Activated naive CD4-positive, alpha-beta T cell treated with Interleukin-2 at 50 U/mL for 16 hours (primary cell): ENCODE measurements at regions not wholly inside any gene's neighbourhood (a gene's known extent, or its start where the extent isn't known, plus 50 kb on each side); places are given as distances from the start of the nearest gene placed in this dataset.

Experiments
- DNase-seq: peaks from one replicate; pipeline ENCODE4 v3.0.0-alpha.2; 2020

- DNase-seq: no peak
These were observed 54.4 kb downstream of the UNCX start for GRCh38 chr7:1286946-1287645.

GRCh38 chr7:1287752-1288201 lies 55.1 kb downstream of the UNCX start:
- no peak for DNase-seq

GRCh38 chr7:1288390-1288995 lies 55.8 kb downstream of the UNCX start:
- DNase-seq: no peak

GRCh38 chr7:1288996-1289551 lies 56.4 kb downstream of the UNCX start:
- DNase-seq: no peak

- no peak for DNase-seq
These were observed 57.0 kb downstream of the UNCX start for GRCh38 chr7:1289666-1290025.

GRCh38 chr7:1290026-1290678 lies 57.5 kb downstream of the UNCX start:
- DNase-seq: peak; percentile 11

GRCh38 chr7:1290679-1291356 lies 58.1 kb downstream of the UNCX start:
- no peak for DNase-seq

- DNase-seq: no peak
These were observed 58.7 kb downstream of the UNCX start for GRCh38 chr7:1291357-1291689.

GRCh38 chr7:1291845-1292765 lies 59.4 kb downstream of the UNCX start:
- no peak for DNase-seq

GRCh38 chr7:1292972-1293830 lies 60.5 kb downstream of the UNCX start:
- no peak for DNase-seq

GRCh38 chr7:1293950-1294411 lies 61.3 kb downstream of the UNCX start:
- no peak for DNase-seq

- DNase-seq: no peak
These were observed 63.2 kb downstream of the UNCX start for GRCh38 chr7:1295776-1296355.

- DNase-seq: no peak
These were observed 63.8 kb downstream of the UNCX start for GRCh38 chr7:1296356-1296981.

GRCh38 chr7:1297017-1297960 lies 64.6 kb downstream of the UNCX start:
- DNase-seq: no peak

GRCh38 chr7:1298051-1298930 lies 65.6 kb downstream of the UNCX start:
- DNase-seq: no peak

- no peak for DNase-seq
These were observed 66.5 kb downstream of the UNCX start for GRCh38 chr7:1298931-1299885.

GRCh38 chr7:1300206-1300605 lies 67.5 kb downstream of the UNCX start:
- no peak for DNase-seq
